MM.1S (cell line): ENCODE measurements at regions not wholly inside any gene's neighbourhood (a gene's known extent, or its start where the extent isn't known, plus 50 kb on each side); places are given as distances from the start of the nearest gene placed in this dataset.

Experiments
- CTCF ChIP-seq: fragments of 300-600 bp; sonication (generic); IDR thresholded peaks from 2 replicates; pipeline ENCODE4 v1.5.1; 2016; ENCODE audit warnings: antibody characterized with exemption, low read length, mixed read lengths
- EZH2 ChIP-seq: fragments of 300-600 bp; sonication (generic); optimal IDR thresholded peaks from 2 replicates; pipeline ENCODE3; 2017; ENCODE audit warnings: low read depth, mild to moderate bottlenecking, antibody characterized with exemption, low read length, mixed read lengths
- EZH2phosphoT487 ChIP-seq: fragments of 300-600 bp; sonication (generic); IDR thresholded peaks from 2 replicates; pipeline ENCODE4 v1.6.1; 2018; ENCODE audit warnings: antibody characterized with exemption, low read length

DNA sequence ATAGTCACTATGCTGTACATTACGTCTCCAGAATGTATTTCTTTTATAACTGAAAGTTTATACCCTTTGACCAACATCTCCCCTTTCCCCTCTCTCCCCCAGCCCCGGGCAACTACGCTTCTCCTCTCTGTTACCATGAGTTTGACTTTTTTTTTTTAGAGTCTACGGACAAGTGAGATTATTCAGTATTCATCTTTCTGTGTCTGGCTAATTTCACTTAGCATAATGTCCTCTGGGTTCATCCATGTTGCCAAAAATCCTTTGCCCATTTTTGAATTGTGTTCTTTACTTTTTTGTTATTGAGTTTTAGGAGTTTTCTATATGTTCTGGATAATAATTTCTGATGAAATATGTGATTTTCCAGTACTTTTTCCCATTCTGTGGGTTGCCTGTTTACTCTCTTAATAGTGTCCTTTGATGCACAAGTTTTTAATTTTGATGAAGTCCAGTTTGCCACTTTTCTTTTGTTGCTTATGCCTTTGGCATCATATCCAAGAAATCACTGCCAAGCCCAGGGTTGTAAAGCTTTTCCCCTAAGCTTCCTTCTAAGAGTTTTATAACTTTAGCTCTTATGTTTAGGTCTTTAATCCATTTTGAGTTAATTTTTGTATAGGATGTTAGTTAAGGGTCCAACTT is 126.7 kb upstream of the NSMCE3 start:
- TF ChIP-seq EZH2 (no peak), CTCF (no peak), EZH2phosphoT487 (no peak)
